ENCODE measurements at regions not wholly inside any gene's neighbourhood (a gene's known extent, or its start where the extent isn't known, plus 50 kb on each side); places are given as distances from the start of the nearest gene placed in this dataset.

DNA sequence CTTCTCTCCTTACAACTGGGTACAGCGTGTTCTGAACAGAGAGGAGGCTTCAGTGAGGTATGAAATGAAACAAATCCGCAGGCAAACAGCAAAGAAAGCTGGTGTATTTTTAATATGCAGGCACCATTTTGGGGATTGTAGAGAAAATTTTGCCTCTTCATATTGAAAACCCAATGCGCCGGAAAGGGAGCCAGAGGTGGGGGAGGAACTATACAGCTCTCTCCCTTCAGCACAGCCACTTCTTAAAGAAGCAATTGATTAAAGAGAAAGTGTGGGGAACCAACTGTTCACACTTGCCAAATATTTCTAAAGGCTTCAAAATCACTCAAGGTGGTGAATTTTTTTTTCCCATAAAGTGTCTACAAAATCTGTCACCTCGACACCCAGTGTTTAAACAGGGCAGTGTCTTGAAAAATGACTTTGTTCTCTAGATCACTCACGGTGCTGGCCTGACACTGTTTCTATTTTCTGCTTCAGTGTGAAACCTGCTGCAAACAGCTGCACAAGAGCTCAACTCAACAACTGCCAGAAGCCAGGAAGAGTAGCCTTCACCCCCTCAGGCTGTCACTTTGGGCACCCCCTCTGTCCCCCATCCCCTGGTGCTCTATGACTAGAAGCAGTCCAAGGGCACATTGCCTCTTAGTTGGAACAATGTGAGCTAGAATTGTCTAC is 123.8 kb upstream of the CTTNBP2NL start:
- DNase-seq (no peak), ATAC-seq (no peak)
- Mint-ChIP-seq H3K4me3 (no peak overlapping the region), H3K36me3 (ENCODE audit: insufficient read depth) (no peaks in the 10 kb centered on the region), H3K27me3 (ENCODE audit: low read depth) (peaks cover 22% of the 10 kb centered on the region), H3K4me1 (ENCODE audit: low read depth) (no peaks in the 10 kb centered on the region), H3K9me3 (peaks cover 8% of the 10 kb centered on the region)

DNA sequence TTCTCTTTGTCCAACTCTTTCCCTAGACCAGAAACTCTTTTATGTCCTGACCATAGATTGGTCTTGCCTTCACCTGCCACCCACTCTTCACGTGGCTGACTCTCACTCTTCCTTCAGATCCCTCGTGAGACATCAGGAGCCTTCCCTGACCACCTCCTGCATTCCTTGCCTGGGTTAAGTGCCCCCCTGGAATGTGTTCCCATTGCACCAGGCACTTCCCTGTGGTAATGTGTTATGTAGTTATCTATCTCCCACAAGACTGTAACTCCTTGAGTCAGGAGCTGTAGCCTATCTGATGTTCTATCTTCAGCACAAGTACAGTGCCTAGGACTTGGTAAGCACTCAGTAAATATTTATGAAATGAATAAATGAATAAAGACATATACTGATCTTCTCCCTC is 111.2 kb upstream of the CTTNBP2NL start:
- no peak overlapping the region for H3K4me3 Mint-ChIP-seq
- no peak for DNase-seq
- H3K9me3 Mint-ChIP-seq: no peaks in the 10 kb centered on the region
- H3K36me3 Mint-ChIP-seq (ENCODE audit: insufficient read depth): no peaks in the 10 kb centered on the region
- peaks cover 24% of the 10 kb centered on the region for H3K27me3 Mint-ChIP-seq (ENCODE audit: low read depth)
- ATAC-seq: no peak
- no peaks in the 10 kb centered on the region for H3K4me1 Mint-ChIP-seq (ENCODE audit: low read depth)

DNA sequence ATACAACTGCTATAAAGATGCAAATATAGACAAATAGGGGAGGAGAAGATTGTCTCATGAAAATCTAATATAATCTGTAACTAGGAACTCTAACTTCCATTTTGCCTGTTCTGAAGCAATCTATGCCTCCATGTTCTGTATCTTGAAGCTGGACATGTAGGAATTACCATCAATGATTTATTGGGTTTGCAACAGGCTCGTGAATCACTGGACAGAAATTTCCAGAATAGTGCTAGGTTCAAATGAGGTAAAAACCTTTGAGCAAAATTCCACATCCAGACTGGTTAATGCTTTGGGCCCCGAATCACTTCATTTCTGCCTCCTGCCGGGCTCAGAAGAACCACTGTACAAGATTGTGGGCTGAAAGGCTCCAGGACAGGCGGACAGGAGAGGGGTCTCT is 110.7 kb upstream of the CTTNBP2NL start:
- no peak overlapping the region for H3K4me3 Mint-ChIP-seq
- H3K27me3 Mint-ChIP-seq (ENCODE audit: low read depth): peaks cover 24% of the 10 kb centered on the region
- no peaks in the 10 kb centered on the region for H3K36me3 Mint-ChIP-seq (ENCODE audit: insufficient read depth)
- H3K9me3 Mint-ChIP-seq: no peaks in the 10 kb centered on the region
- no peak for DNase-seq
- ATAC-seq: no peak
- no peaks in the 10 kb centered on the region for H3K4me1 Mint-ChIP-seq (ENCODE audit: low read depth)

DNA sequence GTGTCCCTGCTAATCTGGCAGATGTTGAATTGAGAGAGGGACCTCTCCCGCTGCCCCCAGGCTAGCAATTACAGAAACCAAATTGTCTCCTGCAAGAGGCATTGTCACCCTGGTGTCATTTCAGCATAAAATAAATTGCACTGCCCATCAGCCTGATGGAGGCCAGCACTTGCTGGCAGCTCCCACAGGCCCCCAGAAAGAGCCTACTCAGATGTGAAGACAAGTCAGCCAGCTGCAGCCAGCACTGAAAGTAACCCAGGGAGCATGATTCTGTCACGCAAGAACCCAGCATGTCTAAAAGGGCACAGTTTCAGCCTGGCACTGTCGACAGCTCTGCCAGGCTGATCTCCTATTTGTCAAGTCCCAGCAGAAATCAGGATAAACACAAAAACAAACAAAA is 110.3 kb upstream of the CTTNBP2NL start:
- no peaks in the 10 kb centered on the region for H3K4me1 Mint-ChIP-seq (ENCODE audit: low read depth)
- ATAC-seq: no peak
- H3K27me3 Mint-ChIP-seq (ENCODE audit: low read depth): peaks cover 24% of the 10 kb centered on the region
- H3K4me3 Mint-ChIP-seq: no peak overlapping the region
- no peaks in the 10 kb centered on the region for H3K9me3 Mint-ChIP-seq
- DNase-seq: no peak
- no peaks in the 10 kb centered on the region for H3K36me3 Mint-ChIP-seq (ENCODE audit: insufficient read depth)

DNA sequence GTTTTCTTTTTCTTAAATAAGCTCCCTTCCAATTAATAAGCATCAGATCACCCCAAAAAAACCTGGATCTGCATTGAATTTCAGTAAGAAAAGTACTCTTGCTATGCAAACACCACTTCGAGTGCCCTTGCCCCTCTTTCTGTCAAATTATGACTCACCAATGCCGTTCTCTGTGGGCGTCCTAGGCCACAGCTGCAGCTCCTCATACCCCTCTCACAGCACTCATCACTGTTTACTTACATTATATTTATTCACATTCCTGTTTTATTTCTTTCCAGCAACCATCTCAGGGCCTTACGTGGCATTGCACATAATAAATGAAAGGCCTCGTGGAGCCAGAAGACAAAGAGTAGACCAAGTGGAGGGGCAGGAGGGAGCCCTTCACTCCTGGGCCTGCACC is 99.1 kb upstream of the CTTNBP2NL start:
- no peak for DNase-seq
- ATAC-seq: no peak
- Mint-ChIP-seq H3K27me3 (ENCODE audit: low read depth) (peaks cover 5% of the 10 kb centered on the region), H3K9me3 (peaks cover 9% of the 10 kb centered on the region), H3K4me3 (no peak overlapping the region), H3K4me1 (ENCODE audit: low read depth) (no peaks in the 10 kb centered on the region), H3K36me3 (ENCODE audit: insufficient read depth) (no peaks in the 10 kb centered on the region)

DNA sequence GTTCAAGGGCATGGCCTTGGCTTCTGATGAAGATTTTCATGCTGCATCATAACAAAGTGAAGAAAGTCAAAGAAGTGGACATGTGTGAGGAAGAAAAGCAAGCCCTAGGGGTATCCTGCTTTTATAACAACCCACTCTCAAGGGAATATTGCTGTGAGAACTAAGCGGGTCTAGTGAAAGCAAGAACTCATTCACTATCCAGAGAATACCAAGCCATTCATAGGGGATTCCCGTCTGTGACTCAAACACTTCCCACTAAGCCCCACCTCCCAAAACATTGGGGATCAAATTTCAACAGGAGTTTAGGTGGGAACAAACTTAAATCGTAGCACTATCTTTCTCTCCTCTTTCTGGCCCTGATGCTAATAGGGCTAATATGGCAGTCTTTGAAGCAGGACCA is 98.5 kb upstream of the CTTNBP2NL start:
- Mint-ChIP-seq H3K27me3 (ENCODE audit: low read depth) (peaks cover 5% of the 10 kb centered on the region), H3K36me3 (ENCODE audit: insufficient read depth) (no peaks in the 10 kb centered on the region), H3K4me3 (no peak overlapping the region), H3K9me3 (peaks cover 9% of the 10 kb centered on the region), H3K4me1 (ENCODE audit: low read depth) (no peaks in the 10 kb centered on the region)
- ATAC-seq: no peak
- DNase-seq: no peak

DNA sequence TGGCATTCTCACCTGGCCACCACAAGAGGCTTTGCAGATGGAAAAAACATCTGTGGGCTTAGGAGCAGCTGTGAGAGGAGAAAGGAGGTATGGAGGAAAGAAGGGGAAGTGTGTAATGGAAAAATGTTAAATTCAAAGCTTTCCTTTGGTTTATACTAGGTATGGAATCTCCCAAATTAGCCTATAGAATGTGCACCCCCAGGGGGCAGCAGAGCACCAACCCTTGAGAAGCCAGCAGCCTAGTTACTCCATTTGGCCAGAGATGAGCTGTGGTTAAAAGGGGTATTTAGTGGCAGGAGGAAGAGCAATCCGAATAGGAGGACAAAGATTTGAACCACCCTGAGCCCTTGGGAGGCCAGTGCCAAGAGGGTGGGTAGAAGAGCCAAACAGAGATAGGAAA is 97.5 kb upstream of the CTTNBP2NL start:
- no peak for ATAC-seq
- H3K9me3 Mint-ChIP-seq: peaks cover 9% of the 10 kb centered on the region
- no peak overlapping the region for H3K4me3 Mint-ChIP-seq

DNA sequence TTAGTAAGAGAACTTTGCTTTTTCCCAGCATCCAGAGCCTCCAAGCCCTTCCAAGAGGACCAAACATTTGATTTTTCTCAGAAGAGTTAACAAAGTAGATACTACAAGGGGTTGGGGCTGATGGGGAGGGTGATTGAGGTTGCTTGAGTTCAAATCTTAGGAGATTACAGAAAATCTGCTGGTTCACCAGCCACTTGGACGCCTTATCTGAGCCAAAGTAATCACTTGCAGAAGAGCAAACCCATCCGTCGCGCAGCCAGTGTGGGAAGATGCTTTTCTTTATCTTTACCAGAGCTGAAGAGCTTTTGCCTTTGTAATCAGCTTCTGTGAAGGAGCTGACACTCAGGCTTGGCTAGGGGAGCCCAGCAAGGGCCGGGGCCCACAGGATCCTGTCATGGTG is 91.9 kb upstream of the CTTNBP2NL start:
- no peaks in the 10 kb centered on the region for H3K36me3 Mint-ChIP-seq (ENCODE audit: insufficient read depth)
- H3K4me3 Mint-ChIP-seq: no peak overlapping the region
- ATAC-seq (no peak), DNase-seq (no peak)
- peaks cover 9% of the 10 kb centered on the region for H3K27me3 Mint-ChIP-seq (ENCODE audit: low read depth)
- no peaks in the 10 kb centered on the region for H3K4me1 Mint-ChIP-seq (ENCODE audit: low read depth)
- H3K9me3 Mint-ChIP-seq: no peaks in the 10 kb centered on the region

More for the DNA sequence above, 97.5 kb upstream of the CTTNBP2NL start:
- no peaks in the 10 kb centered on the region for H3K4me1 Mint-ChIP-seq (ENCODE audit: low read depth)
- DNase-seq: no peak
- peaks cover 8% of the 10 kb centered on the region for H3K27me3 Mint-ChIP-seq (ENCODE audit: low read depth)
- no peaks in the 10 kb centered on the region for H3K36me3 Mint-ChIP-seq (ENCODE audit: insufficient read depth)

DNA sequence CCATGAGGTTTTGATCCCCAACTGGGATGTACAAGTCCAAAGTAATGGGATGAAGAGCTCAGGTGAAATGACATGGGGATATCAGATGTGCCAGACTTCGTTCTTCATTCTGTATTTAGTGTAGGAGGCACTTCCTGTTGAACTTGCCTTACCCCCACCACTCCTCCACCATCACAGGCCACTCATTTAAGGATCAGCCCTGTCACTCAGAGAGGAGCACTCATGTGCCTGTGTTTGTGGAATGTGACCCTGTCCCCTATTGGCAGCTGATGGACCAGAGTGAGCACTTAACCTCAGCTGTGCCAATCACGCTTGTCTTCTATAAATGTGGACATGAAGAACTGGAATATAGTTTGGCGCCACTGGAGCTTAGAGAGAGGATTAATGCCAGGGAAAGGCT is 91.4 kb upstream of the CTTNBP2NL start:
- Mint-ChIP-seq H3K9me3 (no peaks in the 10 kb centered on the region), H3K27me3 (ENCODE audit: low read depth) (peaks cover 11% of the 10 kb centered on the region), H3K36me3 (ENCODE audit: insufficient read depth) (no peaks in the 10 kb centered on the region), H3K4me1 (ENCODE audit: low read depth) (no peaks in the 10 kb centered on the region), H3K4me3 (no peak overlapping the region)
- ATAC-seq: no peak
- DNase-seq: no peak

DNA sequence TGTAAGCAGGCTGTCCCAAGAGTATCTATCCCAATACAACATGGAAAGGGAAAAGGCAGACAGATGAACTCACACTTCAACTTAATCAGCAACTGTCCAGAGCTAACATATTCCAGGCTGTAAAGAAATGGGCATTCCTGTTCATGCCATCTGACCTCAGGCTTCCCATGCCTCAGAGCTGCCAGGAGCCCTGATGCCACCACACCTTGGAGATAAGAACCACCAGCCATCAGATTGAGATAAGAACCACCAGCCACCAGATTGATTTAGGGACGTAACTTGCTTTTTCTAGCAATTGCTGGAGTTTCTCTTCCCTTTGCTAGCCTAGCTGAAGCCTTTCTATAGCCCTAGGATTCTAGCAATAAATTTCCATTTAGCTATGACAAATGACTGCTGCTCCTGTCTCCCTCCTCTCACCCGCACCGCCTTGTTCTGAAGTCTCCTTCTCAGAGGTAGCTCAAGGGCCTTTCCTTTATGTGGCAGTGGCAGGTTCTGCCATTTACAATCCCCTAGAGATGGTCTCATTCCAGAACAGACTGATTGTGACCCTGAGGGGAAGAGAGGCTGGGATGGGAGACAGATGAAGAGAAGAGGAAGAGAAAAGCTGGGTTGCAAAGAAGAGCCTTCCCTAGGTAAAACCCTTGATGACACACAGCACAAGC is 88.0 kb upstream of the CTTNBP2NL start:
- no peaks in the 10 kb centered on the region for H3K4me1 Mint-ChIP-seq (ENCODE audit: low read depth)
- DNase-seq: no peak
- no peaks in the 10 kb centered on the region for H3K36me3 Mint-ChIP-seq (ENCODE audit: insufficient read depth)
- no peaks in the 10 kb centered on the region for H3K9me3 Mint-ChIP-seq
- H3K27me3 Mint-ChIP-seq (ENCODE audit: low read depth): peaks cover 15% of the 10 kb centered on the region
- ATAC-seq: no peak
- no peak overlapping the region for H3K4me3 Mint-ChIP-seq

DNA sequence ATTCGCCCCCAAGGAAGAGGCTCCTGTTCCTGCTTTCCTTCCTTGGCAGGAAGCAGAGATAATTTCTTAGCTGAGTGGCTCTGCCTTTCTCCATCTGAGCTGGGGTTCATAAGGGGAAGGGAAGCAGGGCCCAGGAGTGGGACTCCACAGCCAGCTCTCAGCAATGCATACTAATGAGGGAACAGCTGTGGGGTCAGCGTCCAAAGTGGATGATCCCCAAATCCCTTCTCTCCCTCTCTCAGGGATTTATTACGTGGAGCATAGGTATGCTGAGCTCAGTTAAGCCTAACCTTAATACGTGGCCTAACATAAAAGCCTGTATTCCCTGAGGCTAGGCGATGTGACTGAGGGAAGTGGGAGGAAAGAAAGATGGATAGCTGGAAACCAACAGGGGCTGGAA is 87.3 kb upstream of the CTTNBP2NL start:
- DNase-seq: no peak
- Mint-ChIP-seq H3K36me3 (ENCODE audit: insufficient read depth) (no peaks in the 10 kb centered on the region), H3K4me3 (no peak overlapping the region), H3K9me3 (no peaks in the 10 kb centered on the region), H3K4me1 (ENCODE audit: low read depth) (no peaks in the 10 kb centered on the region), H3K27me3 (ENCODE audit: low read depth) (peaks cover 13% of the 10 kb centered on the region)
- no peak for ATAC-seq

DNA sequence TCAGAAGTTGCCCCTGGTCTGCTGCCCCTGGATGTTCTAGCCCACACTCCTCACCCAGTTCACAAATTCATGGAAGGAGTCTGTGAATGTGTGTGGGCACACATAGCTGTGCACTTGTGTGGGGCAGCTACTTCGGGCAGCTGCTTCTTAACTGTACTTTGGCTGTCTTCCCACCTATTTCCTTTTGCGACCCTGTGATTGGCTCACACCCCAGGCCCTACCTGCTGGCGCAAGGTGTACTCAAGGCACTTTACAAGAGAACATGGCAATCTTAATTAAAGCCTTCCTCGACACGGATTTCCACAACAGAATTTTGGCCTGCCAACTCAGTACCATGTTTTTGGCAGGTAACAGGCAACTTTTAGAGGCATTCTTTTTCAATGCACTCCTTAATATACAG is 86.5 kb upstream of the CTTNBP2NL start:
- no peak for ATAC-seq
- Mint-ChIP-seq H3K4me1 (ENCODE audit: low read depth) (no peaks in the 10 kb centered on the region), H3K36me3 (ENCODE audit: insufficient read depth) (no peaks in the 10 kb centered on the region), H3K9me3 (no peaks in the 10 kb centered on the region), H3K27me3 (ENCODE audit: low read depth) (peaks cover 13% of the 10 kb centered on the region), H3K4me3 (no peak overlapping the region)
- no peak for DNase-seq

DNA sequence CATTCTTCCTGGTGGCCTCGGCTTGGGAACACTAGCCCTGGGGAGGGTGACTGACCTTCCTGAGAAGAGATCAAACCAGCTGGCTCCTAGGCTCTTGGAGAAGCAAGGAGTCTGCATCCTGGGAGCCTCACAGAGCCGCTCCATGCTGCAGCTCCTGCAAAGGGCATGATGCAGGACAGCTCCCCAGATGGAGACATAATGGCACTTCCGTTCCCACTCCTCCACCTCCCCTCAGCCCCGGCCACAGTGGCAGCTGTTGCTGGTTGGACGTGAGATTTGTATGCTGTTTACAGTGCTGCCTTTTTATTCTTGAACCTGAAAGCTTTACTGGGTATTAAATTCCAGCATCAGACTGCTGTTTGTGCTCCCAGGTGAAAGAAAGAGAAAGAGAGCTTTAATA is 83.7 kb upstream of the CTTNBP2NL start:
- H3K4me1 Mint-ChIP-seq (ENCODE audit: low read depth): no peaks in the 10 kb centered on the region
- H3K27me3 Mint-ChIP-seq (ENCODE audit: low read depth): peaks cover 13% of the 10 kb centered on the region
- no peaks in the 10 kb centered on the region for H3K9me3 Mint-ChIP-seq
- ATAC-seq (no peak), DNase-seq (no peak)
- H3K4me3 Mint-ChIP-seq: no peak overlapping the region
- H3K36me3 Mint-ChIP-seq (ENCODE audit: insufficient read depth): no peaks in the 10 kb centered on the region

DNA sequence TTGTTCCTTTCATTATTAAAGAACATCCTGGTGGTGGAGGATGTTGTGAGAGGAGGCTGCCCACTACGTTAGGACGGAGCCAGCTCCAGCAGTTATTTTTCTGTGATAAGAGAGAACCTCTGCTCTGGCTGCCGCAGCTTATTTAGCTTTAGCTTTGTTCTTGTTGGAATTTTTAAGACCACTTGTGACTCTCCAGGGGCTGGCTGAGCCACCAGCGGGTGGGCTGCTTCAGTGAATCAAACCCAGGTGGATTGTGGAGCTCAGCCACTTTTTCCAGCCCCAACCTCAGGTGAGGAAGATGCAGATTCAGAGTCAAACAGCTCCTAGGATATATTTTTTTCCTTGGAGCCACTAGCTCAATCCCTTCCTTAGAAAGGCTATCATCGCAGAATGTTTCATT is 83.1 kb upstream of the CTTNBP2NL start:
- H3K4me1 Mint-ChIP-seq (ENCODE audit: low read depth): no peaks in the 10 kb centered on the region
- H3K4me3 Mint-ChIP-seq: no peak overlapping the region

DNA sequence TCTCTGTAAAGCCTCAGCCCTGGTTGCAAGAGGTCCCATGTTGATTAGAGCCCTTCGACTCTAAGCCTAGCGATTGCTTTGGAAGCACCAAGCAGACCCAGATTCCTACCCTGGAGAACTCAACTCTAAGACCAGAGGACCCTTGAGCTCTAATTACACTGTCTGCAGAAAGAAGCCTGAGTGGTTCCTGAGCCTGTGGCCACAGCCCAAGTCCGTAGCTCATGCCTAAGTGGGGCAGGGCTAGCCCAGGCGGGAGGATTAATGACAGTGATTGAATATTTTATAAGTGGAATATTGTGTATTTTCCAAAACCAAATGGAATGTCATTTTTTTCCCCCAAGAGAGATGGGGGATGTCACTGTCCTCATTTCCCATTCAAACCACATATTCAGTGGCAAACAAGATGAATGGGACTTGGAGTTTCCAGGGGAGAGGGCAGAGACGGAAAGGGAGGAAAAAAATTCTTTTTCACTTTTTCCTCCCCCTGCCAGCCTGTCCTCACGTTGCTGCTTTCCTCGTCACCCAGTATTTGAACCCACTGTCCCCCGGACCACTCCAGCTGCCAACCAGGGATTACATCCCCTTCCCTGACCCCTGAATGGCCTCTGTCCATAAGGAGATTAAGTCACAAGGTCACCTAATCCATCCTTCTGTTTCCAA is 79.6 kb upstream of the CTTNBP2NL start:
- Mint-ChIP-seq H3K4me3 (no peak overlapping the region), H3K27me3 (ENCODE audit: low read depth) (peaks cover 6% of the 10 kb centered on the region), H3K9me3 (no peaks in the 10 kb centered on the region), H3K36me3 (ENCODE audit: insufficient read depth) (no peaks in the 10 kb centered on the region), H3K4me1 (ENCODE audit: low read depth) (no peaks in the 10 kb centered on the region)
- no peak for DNase-seq
- ATAC-seq: no peak

More for the DNA sequence above, 83.1 kb upstream of the CTTNBP2NL start:
- no peak for DNase-seq
- ATAC-seq: no peak
- Mint-ChIP-seq H3K36me3 (ENCODE audit: insufficient read depth) (no peaks in the 10 kb centered on the region), H3K27me3 (ENCODE audit: low read depth) (peaks cover 13% of the 10 kb centered on the region), H3K9me3 (no peaks in the 10 kb centered on the region)
